ENCODE measurements at regions not wholly inside any gene's neighbourhood (a gene's known extent, or its start where the extent isn't known, plus 50 kb on each side); places are given as distances from the start of the nearest gene placed in this dataset.

DNA sequence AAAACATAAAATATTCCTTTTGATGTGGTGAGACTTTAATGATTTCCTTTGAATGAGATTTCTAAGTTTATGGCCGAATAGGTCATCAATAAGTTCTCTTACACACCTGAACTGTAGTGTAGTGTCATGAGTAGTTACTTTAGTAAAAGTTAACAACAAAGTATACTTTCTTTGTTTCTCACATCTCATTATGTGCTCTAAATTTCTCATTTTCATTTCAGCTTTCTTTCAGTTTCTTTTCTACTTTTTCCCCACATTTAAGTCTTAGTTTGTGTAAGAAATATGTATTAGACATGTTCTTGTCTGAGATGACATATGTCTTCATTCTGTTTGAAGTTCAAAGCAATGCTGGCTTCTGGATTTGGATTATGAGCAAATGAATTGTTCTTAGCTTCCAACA is 348.1 kb downstream of the ANKRD7 start (continued):
- TF ChIP-seq ZNF462 (CRISPR knock-in tag; IDR thresholded peaks at IDR 0.05) (no peak), CREB1 (CRISPR knock-in tag; IDR thresholded peaks at IDR 0.05; ENCODE audit: low read depth) (no peak), EZH2 (IDR thresholded peaks at IDR 0.05; ENCODE audit: low read depth, unreplicated experiment) (no peak)

GRCh38 chr7:118573085-118573484 is 348.6 kb downstream of the ANKRD7 start:
- H3K4me3 ChIP-seq: no peak overlapping the region
- no peak overlapping the region for H3K27ac Mint-ChIP-seq
- TF ChIP-seq STAT1 (IDR thresholded peaks at IDR 0.05; ENCODE audit: unreplicated experiment): no peak
- TF ChIP-seq, protein P1, sequence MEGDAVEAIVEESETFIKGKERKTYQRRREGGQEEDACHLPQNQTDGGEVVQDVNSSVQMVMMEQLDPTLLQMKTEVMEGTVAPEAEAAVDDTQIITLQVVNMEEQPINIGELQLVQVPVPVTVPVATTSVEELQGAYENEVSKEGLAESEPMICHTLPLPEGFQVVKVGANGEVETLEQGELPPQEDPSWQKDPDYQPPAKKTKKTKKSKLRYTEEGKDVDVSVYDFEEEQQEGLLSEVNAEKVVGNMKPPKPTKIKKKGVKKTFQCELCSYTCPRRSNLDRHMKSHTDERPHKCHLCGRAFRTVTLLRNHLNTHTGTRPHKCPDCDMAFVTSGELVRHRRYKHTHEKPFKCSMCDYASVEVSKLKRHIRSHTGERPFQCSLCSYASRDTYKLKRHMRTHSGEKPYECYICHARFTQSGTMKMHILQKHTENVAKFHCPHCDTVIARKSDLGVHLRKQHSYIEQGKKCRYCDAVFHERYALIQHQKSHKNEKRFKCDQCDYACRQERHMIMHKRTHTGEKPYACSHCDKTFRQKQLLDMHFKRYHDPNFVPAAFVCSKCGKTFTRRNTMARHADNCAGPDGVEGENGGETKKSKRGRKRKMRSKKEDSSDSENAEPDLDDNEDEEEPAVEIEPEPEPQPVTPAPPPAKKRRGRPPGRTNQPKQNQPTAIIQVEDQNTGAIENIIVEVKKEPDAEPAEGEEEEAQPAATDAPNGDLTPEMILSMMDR (conservative IDR thresholded peaks at IDR 0.05; ENCODE audit: low read depth in 2 of 2): no peak
- no peak for TF ChIP-seq EZH2 (IDR thresholded peaks at IDR 0.05; ENCODE audit: low read depth, unreplicated experiment)
- TF ChIP-seq EZH2phosphoT487 (IDR thresholded peaks at IDR 0.05; ENCODE audit: unreplicated experiment): no peak
- TF ChIP-seq CREB1 (CRISPR knock-in tag; IDR thresholded peaks at IDR 0.05; ENCODE audit: low read depth): no peak
- no peak for TF ChIP-seq ZNF462 (CRISPR knock-in tag; IDR thresholded peaks at IDR 0.05)
- no peak for TF ChIP-seq JUNB (IDR thresholded peaks at IDR 0.05; ENCODE audit: unreplicated experiment)
- no peak for TF ChIP-seq NANOG (IDR thresholded peaks at IDR 0.05; ENCODE audit: borderline replicate concordance)

More at GRCh38 chr7:118573085-118573484, 348.6 kb downstream of the ANKRD7 start:
- Histone ChIP-seq H3K9me2 (ENCODE audit: insufficient read depth) (no peaks in the 10 kb centered on the region), H3K4me2 (no peak overlapping the region), H3K27ac (ENCODE audit: low read depth) (no peak overlapping the region), H3K79me2 (replicated peaks; ENCODE audit: insufficient read depth) (no peaks in the 10 kb centered on the region), H3K27me3 (ENCODE audit: insufficient read depth) (no peaks in the 10 kb centered on the region), H2AFZ (no peak overlapping the region), H3K36me3 (ENCODE audit: insufficient read depth) (no peaks in the 10 kb centered on the region), H3F3A (replicated peaks; ENCODE audit: low read depth) (no peaks in the 10 kb centered on the region), H3K4me1 (ENCODE audit: insufficient read depth) (no peaks in the 10 kb centered on the region), H4K20me1 (replicated peaks; ENCODE audit: insufficient read depth) (no peaks in the 10 kb centered on the region)
- no peaks in the 10 kb centered on the region for H3K36me3 Mint-ChIP-seq (ENCODE audit: low read depth)
- no peak for DNase-seq (ENCODE audit: low spot score)
- ATAC-seq: no peak
- no peaks in the 10 kb centered on the region; the same call in 2 of the 3 replicates for H3K9me3 Mint-ChIP-seq
- peaks cover 2% of the 10 kb centered on the region for H3K27me3 Mint-ChIP-seq (ENCODE audit: insufficient read depth, low read depth, poor library complexity)
- no peak overlapping the region for H3K4me3 Mint-ChIP-seq
- H3K4me1 Mint-ChIP-seq: no peaks in the 10 kb centered on the region

Measured in GM23338 (cell line).